Frontal cortex (tissue), 3 donors: ENCODE measurements at regions not wholly inside any gene's neighbourhood (a gene's known extent, or its start where the extent isn't known, plus 50 kb on each side); places are given as distances from the start of the nearest gene placed in this dataset.

Experiments
- DNase-seq, 2 donors: peaks; one replicate each; pipeline ENCODE4 v3.0.0; 2012; ENCODE audit warnings: low spot score in 2 of 2
- FAIRE-seq: peaks from 2 replicates; lab custom pipeline; 2012; peaks lifted over from hg19 to GRCh38; lab: Jason Lieb, UNC
- donor health status: control.
- donor health status: control.
- donor health status: control.

- no peak for DNase-seq
- FAIRE-seq: no peak
Measured at GRCh38 chr3:124223853-124224252, 231.9 kb upstream of the ROPN1 start.

- DNase-seq (no peak), FAIRE-seq (no peak)
Measured at GRCh38 chr3:124227150-124227630, 235.3 kb upstream of the ROPN1 start.

- FAIRE-seq: no peak
Measured at GRCh38 chr3:124229420-124229819, 237.5 kb upstream of the ROPN1 start.

GRCh38 chr3:124229836-124230235 is 237.9 kb upstream of the ROPN1 start:
- no peak for FAIRE-seq
- no peak for DNase-seq

More at GRCh38 chr3:124229420-124229819, 237.5 kb upstream of the ROPN1 start:
- no peak for DNase-seq

GRCh38 chr3:124230432-124230831 is 238.5 kb upstream of the ROPN1 start:
- FAIRE-seq: no peak
- no peak for DNase-seq

- no peak for FAIRE-seq
- peak in 1 of 2 donors; percentile 28 for DNase-seq
Measured at GRCh38 chr3:124230998-124231397, 239.1 kb upstream of the ROPN1 start.

GRCh38 chr3:124234852-124235252 is 242.9 kb upstream of the ROPN1 start:
- no peak for DNase-seq
- FAIRE-seq: no peak

- no peak for DNase-seq
- no peak for FAIRE-seq
Measured at GRCh38 chr3:124235446-124235845, 243.5 kb upstream of the ROPN1 start.

- FAIRE-seq: no peak
- DNase-seq: no peak
Measured at GRCh38 chr3:124243177-124243859, 251.4 kb upstream of the ROPN1 start.

GRCh38 chr3:124246376-124246775 is 254.5 kb upstream of the ROPN1 start:
- FAIRE-seq: no peak

GRCh38 chr3:124246949-124247348 is 255.0 kb upstream of the ROPN1 start:
- FAIRE-seq (no peak), DNase-seq (no peak)

More at GRCh38 chr3:124246376-124246775, 254.5 kb upstream of the ROPN1 start:
- no peak for DNase-seq

GRCh38 chr3:124248471-124249028 is 256.6 kb upstream of the ROPN1 start:
- peak in 1 of 2 donors; percentile 33 for DNase-seq
- FAIRE-seq: no peak

- FAIRE-seq: no peak
Measured at GRCh38 chr3:124249038-124249437, 257.1 kb upstream of the ROPN1 start.

GRCh38 chr3:124250053-124250452 is 258.1 kb upstream of the ROPN1 start:
- FAIRE-seq (no peak), DNase-seq (no peak)

More at GRCh38 chr3:124249038-124249437, 257.1 kb upstream of the ROPN1 start:
- no peak for DNase-seq

GRCh38 chr3:124256156-124256555 is 264.2 kb upstream of the ROPN1 start:
- FAIRE-seq: no peak
- DNase-seq: no peak

- DNase-seq (no peak), FAIRE-seq (no peak)
Measured at GRCh38 chr3:124256599-124256998, 264.7 kb upstream of the ROPN1 start.

GRCh38 chr3:124257336-124257864 is 265.5 kb upstream of the ROPN1 start:
- FAIRE-seq: no peak
- DNase-seq: no peak

- DNase-seq: no peak
Measured at GRCh38 chr3:124258057-124258500, 266.2 kb upstream of the ROPN1 start.

GRCh38 chr3:124260206-124260915 is 268.4 kb upstream of the ROPN1 start:
- FAIRE-seq (no peak), DNase-seq (peak in 1 of 2 donors; percentile 25)

More at GRCh38 chr3:124258057-124258500, 266.2 kb upstream of the ROPN1 start:
- no peak for FAIRE-seq

GRCh38 chr3:124261306-124261705 is 269.4 kb upstream of the ROPN1 start:
- no peak for FAIRE-seq
- no peak for DNase-seq

- DNase-seq (no peak), FAIRE-seq (no peak)
Measured at GRCh38 chr3:124263168-124263567, 271.2 kb upstream of the ROPN1 start.
